ENCODE measurements at regions not wholly inside any gene's neighbourhood (a gene's known extent, or its start where the extent isn't known, plus 50 kb on each side); places are given as distances from the start of the nearest gene placed in this dataset.
"Not testable (repeated sequence)": the region's sequence is repeated elsewhere in the genome, so short reads cannot be mapped to it uniquely, and the experiment has no call there.

GRCh38 chr13:85557691-85558467, 241.3 kb downstream of the SLITRK6 start:
- no peaks in the 10 kb centered on the region for H3K4me1 ChIP-seq
- H3K36me3 ChIP-seq: no peaks in the 10 kb centered on the region
- no peak for TF ChIP-seq POLR2A (IDR thresholded peaks at IDR 0.05)
- TF ChIP-seq CTCF (IDR thresholded peaks at IDR 0.05): no peak
- H3K9me3 ChIP-seq: no peaks in the 10 kb centered on the region
- WGBS, 2 donors: 47 to 69% methylated on average over 6 of the region's 6 CpGs
- H3K27me3 ChIP-seq: no peaks in the 10 kb centered on the region
- H3K27ac ChIP-seq: no peak overlapping the region
- intact Hi-C loops (cut with DNase I): no loop called here
- DNase-seq: no peak
- no peak overlapping the region for H3K4me3 ChIP-seq

DNA sequence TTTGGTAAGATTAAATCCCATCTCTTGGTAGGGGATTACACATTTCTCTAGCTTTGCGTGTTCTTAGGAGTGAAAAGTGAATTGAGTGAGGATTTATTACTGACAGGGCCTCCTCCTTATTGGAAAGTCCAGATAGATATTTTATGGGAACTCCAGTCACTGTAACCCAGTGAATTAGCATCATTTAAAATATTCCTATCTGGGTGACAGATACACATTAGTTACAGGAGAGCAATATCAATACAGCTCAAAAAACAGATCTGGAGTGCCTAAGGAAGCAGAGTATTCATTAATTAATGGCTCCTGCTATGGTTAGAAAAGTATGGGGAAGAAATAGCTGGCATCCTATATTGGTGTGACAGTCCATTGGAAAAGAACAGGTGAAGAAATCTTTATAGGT, 248.2 kb downstream of the SLITRK6 start:
- intact Hi-C loops (cut with DNase I): no loop called here
- 88 to 89% methylated on average over 1 of the region's 1 CpG for WGBS, 2 donors
- TF ChIP-seq POLR2A (IDR thresholded peaks at IDR 0.05): no peak
- no peak for TF ChIP-seq CTCF (IDR thresholded peaks at IDR 0.05)

DNA sequence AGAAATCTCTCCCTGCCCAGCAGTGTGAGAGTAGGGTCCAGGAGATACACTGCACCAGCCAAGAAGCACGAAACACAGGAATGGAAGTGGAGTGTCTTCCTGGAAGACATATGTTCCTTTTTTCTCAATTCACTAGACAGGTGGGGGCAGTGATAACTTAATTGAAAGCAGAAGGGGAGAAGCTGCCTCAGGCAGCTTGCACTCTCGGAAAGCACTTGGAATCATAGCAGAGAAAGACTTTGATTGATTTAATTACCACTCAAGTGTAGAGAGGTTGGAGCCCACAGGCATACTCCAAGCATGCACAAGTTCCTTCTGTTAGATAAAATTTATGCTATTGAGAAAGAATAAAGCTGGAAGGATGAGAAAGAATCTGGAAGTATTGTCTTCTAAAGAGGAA, 249.4 kb downstream of the SLITRK6 start:
- Histone ChIP-seq H3K27ac (no peak overlapping the region), H3K4me3 (no peak overlapping the region), H3K36me3 (no peaks in the 10 kb centered on the region), H3K4me1 (no peaks in the 10 kb centered on the region), H3K27me3 (no peaks in the 10 kb centered on the region), H3K9me3 (peaks cover 0 to 4% (median 0%) of the 10 kb centered on the region in 3 donors)
- TF ChIP-seq CTCF (IDR thresholded peaks at IDR 0.05): no peak
- no peak for TF ChIP-seq POLR2A (IDR thresholded peaks at IDR 0.05)
- DNase-seq: no peak
- intact Hi-C loops (cut with DNase I): no loop called here
- 44 to 48% methylated on average over 2 of the region's 2 CpGs for WGBS, 2 donors

More for the DNA sequence above, 248.2 kb downstream of the SLITRK6 start:
- Histone ChIP-seq H3K36me3 (no peaks in the 10 kb centered on the region), H3K27me3 (no peaks in the 10 kb centered on the region), H3K4me1 (no peaks in the 10 kb centered on the region), H3K9me3 (peaks cover 0 to 4% (median 0%) of the 10 kb centered on the region in 3 donors), H3K27ac (no peak overlapping the region), H3K4me3 (no peak overlapping the region)
- DNase-seq: no peak

- H3K4me3 ChIP-seq; intact Hi-C loops (cut with DNase I); H3K27ac ChIP-seq; DNase-seq; H3K27me3 ChIP-seq; H3K4me1 ChIP-seq; H3K9me3 ChIP-seq; H3K36me3 ChIP-seq: not testable (repeated sequence)
Observed at GRCh38 chr13:85548845-85549244, 250.4 kb downstream of the SLITRK6 start.

- Histone ChIP-seq H3K4me1 (no peaks in the 10 kb centered on the region), H3K4me3 (no peak overlapping the region), H3K9me3 (peaks cover 0 to 4% (median 0%) of the 10 kb centered on the region in 3 donors), H3K27me3 (no peaks in the 10 kb centered on the region), H3K27ac (no peak overlapping the region), H3K36me3 (no peaks in the 10 kb centered on the region)
- TF ChIP-seq CTCF (IDR thresholded peaks at IDR 0.05) (no peak), POLR2A (IDR thresholded peaks at IDR 0.05) (no peak)
- intact Hi-C loops (cut with DNase I): no loop called here
- DNase-seq: no peak
- WGBS, 2 donors: 83 to 85% methylated on average over 5 of the region's 5 CpGs
Observed at GRCh38 chr13:85545771-85546170, 253.4 kb downstream of the SLITRK6 start.

DNA sequence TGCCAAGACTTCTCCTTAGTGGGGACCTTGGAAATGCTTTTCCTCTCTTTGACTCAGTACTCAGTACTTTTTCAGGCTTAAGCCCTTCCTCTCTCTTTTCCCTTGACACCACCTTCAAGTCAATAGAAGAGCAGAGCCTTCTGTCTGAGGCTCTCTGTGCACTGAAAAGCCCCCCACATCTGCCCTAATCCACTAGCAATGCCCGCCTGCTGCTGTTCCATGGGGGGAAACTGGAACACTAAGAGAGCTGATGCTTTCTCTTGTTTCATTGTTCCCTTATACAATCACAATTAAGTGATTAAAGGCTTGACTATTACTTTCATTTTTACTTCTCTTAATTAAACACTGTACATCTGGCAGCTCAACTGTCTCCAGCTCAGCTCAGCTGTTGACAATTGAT, 254.5 kb downstream of the SLITRK6 start:
- Histone ChIP-seq H3K36me3 (no peaks in the 10 kb centered on the region), H3K27ac (no peak overlapping the region), H3K27me3 (no peaks in the 10 kb centered on the region), H3K4me1 (no peaks in the 10 kb centered on the region), H3K9me3 (peaks cover 0 to 4% (median 0%) of the 10 kb centered on the region in 3 donors), H3K4me3 (no peak overlapping the region)
- TF ChIP-seq CTCF (IDR thresholded peaks at IDR 0.05): no peak
- TF ChIP-seq POLR2A (IDR thresholded peaks at IDR 0.05): no peak
- DNase-seq: no peak
- WGBS, 2 donors: 55 to 87% methylated on average over 1 of the region's 1 CpG
- intact Hi-C loops (cut with DNase I): no loop called here

Measured in esophagus squamous epithelium (tissue), 5 donors.